ENCODE measurements at regions not wholly inside any gene's neighbourhood (a gene's known extent, or its start where the extent isn't known, plus 50 kb on each side); places are given as distances from the start of the nearest gene placed in this dataset.

DNA sequence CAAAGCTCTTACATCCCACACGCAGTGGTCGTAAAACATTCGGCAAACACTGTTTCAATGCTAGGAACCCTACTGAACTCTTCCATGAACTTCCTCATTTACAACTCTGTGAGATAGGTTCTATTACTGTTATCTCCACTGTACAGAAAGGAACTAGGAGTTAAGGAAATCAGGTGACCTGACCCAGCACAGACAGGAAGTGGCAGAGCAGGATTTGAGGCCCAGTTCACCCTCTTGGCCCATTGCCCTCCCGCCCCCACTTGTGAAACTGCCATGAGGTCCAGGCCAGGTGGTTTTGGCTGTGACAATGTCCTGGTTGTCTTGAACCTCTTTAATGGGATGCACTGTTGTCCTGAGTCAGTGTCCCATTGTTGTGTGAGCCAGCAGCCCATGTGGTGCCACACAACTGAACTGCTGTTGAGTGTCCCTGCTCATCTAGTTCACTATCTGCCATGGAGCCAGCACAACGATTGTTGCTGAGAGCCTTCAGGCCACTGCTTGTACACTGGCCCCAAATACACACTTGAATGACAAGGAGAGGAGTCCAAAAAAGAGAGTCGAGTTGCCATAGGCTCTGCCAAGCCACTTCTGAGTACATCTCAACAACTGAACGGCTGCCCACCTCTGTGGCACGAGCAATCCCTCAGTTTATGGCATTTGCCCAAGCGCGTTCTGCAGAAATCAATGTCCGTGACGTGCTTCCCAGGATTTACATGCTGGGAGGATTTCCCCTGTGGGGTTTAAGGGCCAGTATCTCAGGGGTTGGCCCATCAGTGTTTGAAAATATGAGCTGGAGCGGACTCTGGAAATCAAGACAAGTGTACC lies 484.6 kb downstream of the TSHZ3 start:
- TF ChIP-seq, protein P1, sequence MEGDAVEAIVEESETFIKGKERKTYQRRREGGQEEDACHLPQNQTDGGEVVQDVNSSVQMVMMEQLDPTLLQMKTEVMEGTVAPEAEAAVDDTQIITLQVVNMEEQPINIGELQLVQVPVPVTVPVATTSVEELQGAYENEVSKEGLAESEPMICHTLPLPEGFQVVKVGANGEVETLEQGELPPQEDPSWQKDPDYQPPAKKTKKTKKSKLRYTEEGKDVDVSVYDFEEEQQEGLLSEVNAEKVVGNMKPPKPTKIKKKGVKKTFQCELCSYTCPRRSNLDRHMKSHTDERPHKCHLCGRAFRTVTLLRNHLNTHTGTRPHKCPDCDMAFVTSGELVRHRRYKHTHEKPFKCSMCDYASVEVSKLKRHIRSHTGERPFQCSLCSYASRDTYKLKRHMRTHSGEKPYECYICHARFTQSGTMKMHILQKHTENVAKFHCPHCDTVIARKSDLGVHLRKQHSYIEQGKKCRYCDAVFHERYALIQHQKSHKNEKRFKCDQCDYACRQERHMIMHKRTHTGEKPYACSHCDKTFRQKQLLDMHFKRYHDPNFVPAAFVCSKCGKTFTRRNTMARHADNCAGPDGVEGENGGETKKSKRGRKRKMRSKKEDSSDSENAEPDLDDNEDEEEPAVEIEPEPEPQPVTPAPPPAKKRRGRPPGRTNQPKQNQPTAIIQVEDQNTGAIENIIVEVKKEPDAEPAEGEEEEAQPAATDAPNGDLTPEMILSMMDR (IDR thresholded peaks at IDR 0.05) = no peak
- no peak for TF ChIP-seq POLR2AphosphoS5 (IDR thresholded peaks at IDR 0.05)
